Hepatocyte (in vitro differentiated cells): ENCODE measurements at regions not wholly inside any gene's neighbourhood (a gene's known extent, or its start where the extent isn't known, plus 50 kb on each side); places are given as distances from the start of the nearest gene placed in this dataset.

ENCODE experiments used
- DNase-seq: peaks from one replicate; pipeline ENCODE4 v3.0.0-alpha.2; 2016; ENCODE audit warnings: low spot score
- H2AFZ ChIP-seq: fragments of 200-600 bp; sonication (generic); 2 replicates; pipeline ENCODE4 v1.6.0; 2016; ENCODE audit warnings: antibody characterized with exemption, mild to moderate bottlenecking
- H3K27ac ChIP-seq: fragments of 200-600 bp; sonication (generic); 2 replicates; pipeline ENCODE4 v1.5.1; 2016; ENCODE audit warnings: mild to moderate bottlenecking
- H3K27me3 ChIP-seq: fragments of 200-600 bp; sonication (generic); 2 replicates; pipeline ENCODE4 v1.6.1; 2016
- H3K36me3 ChIP-seq: fragments of 200-600 bp; sonication (generic); replicated peaks from 2 replicates; pipeline ENCODE4 v1.5.1; 2016; ENCODE audit warnings: low read depth; ENCODE audit not compliant: insufficient read depth
- H3K4me1 ChIP-seq: fragments of 200-600 bp; sonication (generic); 2 replicates; pipeline ENCODE4 v1.5.1; 2016; ENCODE audit warnings: mild to moderate bottlenecking, moderate library complexity; ENCODE audit not compliant: insufficient read depth
- H3K4me2 ChIP-seq: fragments of 200-600 bp; sonication (generic); 2 replicates; pipeline ENCODE4 v1.6.0; 2016
- H3K4me3 ChIP-seq: fragments of 200-600 bp; sonication (generic); 2 replicates; pipeline ENCODE4 v1.5.1; 2016; ENCODE audit warnings: mild to moderate bottlenecking
- H3K79me2 ChIP-seq: fragments of 200-600 bp; sonication (generic); 2 replicates; pipeline ENCODE4 v1.6.0; 2017; ENCODE audit warnings: mild to moderate bottlenecking
- H3K9me2 ChIP-seq: fragments of 200-600 bp; sonication (generic); replicated peaks from 2 replicates; pipeline ENCODE4 v1.6.0; 2017; ENCODE audit warnings: mild to moderate bottlenecking; ENCODE audit not compliant: insufficient read depth
- H3K9me3 ChIP-seq: fragments of 200-600 bp; sonication (generic); 2 replicates; pipeline ENCODE4 v1.5.1; 2016; ENCODE audit warnings: low read depth, mild to moderate bottlenecking
- H4K20me1 ChIP-seq: fragments of 200-600 bp; sonication (generic); 2 replicates; pipeline ENCODE4 v1.6.0; 2016; ENCODE audit warnings: mild to moderate bottlenecking; ENCODE audit not compliant: insufficient read depth, poor library complexity, severe bottlenecking
- CTCF ChIP-seq: fragments of 200-600 bp; sonication (generic); IDR thresholded peaks from 2 replicates; pipeline ENCODE4 v1.5.1; 2016; ENCODE audit warnings: antibody characterized with exemption, mild to moderate bottlenecking; ENCODE audit not compliant: poor library complexity
- EZH2 ChIP-seq: fragments of 200-600 bp; sonication (generic); IDR thresholded peaks from 2 replicates; pipeline ENCODE4 v1.6.1; 2016; ENCODE audit warnings: antibody characterized with exemption, mild to moderate bottlenecking, borderline replicate concordance
- EZH2phosphoT487 ChIP-seq: fragments of 200-600 bp; sonication (generic); IDR thresholded peaks from one replicate; pipeline ENCODE4 v1.6.1; 2018; ENCODE audit warnings: antibody characterized with exemption, mild to moderate bottlenecking, low read depth, moderate library complexity; ENCODE audit not compliant: unreplicated experiment, severe bottlenecking
- WGBS: methylation state at CpG from one replicate; pipeline ENCODE4 v1.1.6; 2016; ENCODE audit warnings: low lambda C conversion rate; ENCODE audit errors: missing lambda C conversion rate; 5-methylcytosine and 5-hydroxymethylcytosine counted together

GRCh38 chr10:27369880-27370279 lies 129.3 kb upstream of the ACBD5 start:
- H3K4me2 ChIP-seq: no peak overlapping the region
- DNase-seq: no peak
- no peaks in the 10 kb centered on the region for H3K79me2 ChIP-seq
- TF ChIP-seq EZH2phosphoT487 (no peak), CTCF (peak; percentile 47)
- H3K27ac ChIP-seq: no peak overlapping the region
- no peaks in the 10 kb centered on the region for H3K9me3 ChIP-seq
- H4K20me1 ChIP-seq: no peaks in the 10 kb centered on the region
- no peak overlapping the region for H3K4me3 ChIP-seq
- no peak overlapping the region for H2AFZ ChIP-seq
- WGBS: 86% methylated on average over 3 of the region's 3 CpGs
- H3K4me1 ChIP-seq: no peaks in the 10 kb centered on the region
- H3K36me3 ChIP-seq: no peaks in the 10 kb centered on the region
- no peaks in the 10 kb centered on the region for H3K27me3 ChIP-seq
- H3K9me2 ChIP-seq: no peaks in the 10 kb centered on the region

GRCh38 chr10:27368706-27369105 lies 128.1 kb upstream of the ACBD5 start:
- no peaks in the 10 kb centered on the region for H3K4me1 ChIP-seq
- no peak overlapping the region for H2AFZ ChIP-seq
- no peaks in the 10 kb centered on the region for H3K9me2 ChIP-seq
- no peak for DNase-seq
- no peaks in the 10 kb centered on the region for H3K36me3 ChIP-seq
- no peaks in the 10 kb centered on the region for H4K20me1 ChIP-seq
- H3K4me3 ChIP-seq: no peak overlapping the region
- TF ChIP-seq EZH2: no peak
- no peak for TF ChIP-seq CTCF
- TF ChIP-seq EZH2phosphoT487: no peak
- no peaks in the 10 kb centered on the region for H3K27me3 ChIP-seq
- no peak overlapping the region for H3K27ac ChIP-seq
- no peaks in the 10 kb centered on the region for H3K9me3 ChIP-seq
- WGBS: 91% methylated on average over 10 of the region's 10 CpGs
- no peak overlapping the region for H3K4me2 ChIP-seq
- H3K79me2 ChIP-seq: no peaks in the 10 kb centered on the region

GRCh38 chr10:27366769-27367168 lies 126.2 kb upstream of the ACBD5 start:
- Histone ChIP-seq H3K4me2 (no peak overlapping the region), H2AFZ (no peak overlapping the region), H3K36me3 (no peaks in the 10 kb centered on the region), H3K4me3 (no peak overlapping the region), H4K20me1 (no peaks in the 10 kb centered on the region), H3K27me3 (no peaks in the 10 kb centered on the region), H3K4me1 (no peaks in the 10 kb centered on the region), H3K79me2 (no peaks in the 10 kb centered on the region), H3K9me3 (no peaks in the 10 kb centered on the region), H3K9me2 (no peaks in the 10 kb centered on the region), H3K27ac (no peak overlapping the region)
- DNase-seq: no peak
- WGBS: 74% methylated on average over 1 of the region's 1 CpG
- TF ChIP-seq EZH2phosphoT487 (no peak), CTCF (no peak), EZH2 (no peak)

- H3K4me3 ChIP-seq: no peak overlapping the region
- H3K4me2 ChIP-seq: no peak overlapping the region
- no peaks in the 10 kb centered on the region for H3K27me3 ChIP-seq
- no peak for DNase-seq
- H3K79me2 ChIP-seq: no peaks in the 10 kb centered on the region
- no peaks in the 10 kb centered on the region for H4K20me1 ChIP-seq
- H2AFZ ChIP-seq: no peak overlapping the region
- H3K4me1 ChIP-seq: no peaks in the 10 kb centered on the region
- 62% methylated on average over 8 of the region's 8 CpGs for WGBS
- TF ChIP-seq CTCF (no peak), EZH2 (no peak)
- H3K9me2 ChIP-seq: no peaks in the 10 kb centered on the region
- H3K9me3 ChIP-seq: no peaks in the 10 kb centered on the region
- H3K27ac ChIP-seq: no peak overlapping the region
- no peaks in the 10 kb centered on the region for H3K36me3 ChIP-seq
Observed at GRCh38 chr10:27364028-27364427, 123.4 kb upstream of the ACBD5 start.
